ENCODE measurements at regions not wholly inside any gene's neighbourhood (a gene's known extent, or its start where the extent isn't known, plus 50 kb on each side); places are given as distances from the start of the nearest gene placed in this dataset.
"Not testable (repeated sequence)": the region's sequence is repeated elsewhere in the genome, so short reads cannot be mapped to it uniquely, and the experiment has no call there.

DNA sequence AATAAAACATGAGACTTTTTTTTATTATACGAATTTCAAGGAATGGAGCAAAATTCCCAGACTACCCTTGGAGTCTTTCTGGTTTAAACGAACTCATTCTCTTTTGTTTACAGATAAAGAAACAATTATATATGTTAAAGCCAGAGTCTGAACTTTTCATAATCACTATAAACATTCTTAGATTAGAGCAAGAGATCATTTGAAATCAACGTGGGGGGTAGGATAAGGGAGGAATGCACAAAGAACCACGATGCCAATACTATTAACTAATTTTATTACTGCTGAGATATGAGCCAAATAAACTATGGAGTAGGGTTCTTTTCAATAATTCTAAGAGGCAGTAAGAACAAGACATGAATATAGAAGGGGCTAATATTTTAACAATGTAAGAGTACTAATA is 148.0 kb upstream of the FREM1 start:
- ChIA-PET POLR2A (ENCODE audit: unreplicated experiment) (no interaction called here), CTCF (no interaction called here)
- TF ChIP-seq, protein P1, sequence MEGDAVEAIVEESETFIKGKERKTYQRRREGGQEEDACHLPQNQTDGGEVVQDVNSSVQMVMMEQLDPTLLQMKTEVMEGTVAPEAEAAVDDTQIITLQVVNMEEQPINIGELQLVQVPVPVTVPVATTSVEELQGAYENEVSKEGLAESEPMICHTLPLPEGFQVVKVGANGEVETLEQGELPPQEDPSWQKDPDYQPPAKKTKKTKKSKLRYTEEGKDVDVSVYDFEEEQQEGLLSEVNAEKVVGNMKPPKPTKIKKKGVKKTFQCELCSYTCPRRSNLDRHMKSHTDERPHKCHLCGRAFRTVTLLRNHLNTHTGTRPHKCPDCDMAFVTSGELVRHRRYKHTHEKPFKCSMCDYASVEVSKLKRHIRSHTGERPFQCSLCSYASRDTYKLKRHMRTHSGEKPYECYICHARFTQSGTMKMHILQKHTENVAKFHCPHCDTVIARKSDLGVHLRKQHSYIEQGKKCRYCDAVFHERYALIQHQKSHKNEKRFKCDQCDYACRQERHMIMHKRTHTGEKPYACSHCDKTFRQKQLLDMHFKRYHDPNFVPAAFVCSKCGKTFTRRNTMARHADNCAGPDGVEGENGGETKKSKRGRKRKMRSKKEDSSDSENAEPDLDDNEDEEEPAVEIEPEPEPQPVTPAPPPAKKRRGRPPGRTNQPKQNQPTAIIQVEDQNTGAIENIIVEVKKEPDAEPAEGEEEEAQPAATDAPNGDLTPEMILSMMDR (conservative IDR thresholded peaks at IDR 0.05; ENCODE audit: low read depth, low read length): no peak
- TF ChIP-seq EZH2 (IDR thresholded peaks at IDR 0.05; ENCODE audit: low read length, unreplicated experiment) (no peak), EZH2phosphoT487 (IDR thresholded peaks at IDR 0.05; ENCODE audit: borderline replicate concordance, low read length) (no peak)
- BruUV-seq (replicated peaks): no TSS peak
- no peaks in the 10 kb centered on the region for H4K20me1 ChIP-seq (ENCODE audit: low read length)
- no peaks in the 10 kb centered on the region for H3K36me3 ChIP-seq (ENCODE audit: low read depth, low read length)
- intact Hi-C loops (cut with micrococcal nuclease): no loop called here
- DNase-seq (no peak), ATAC-seq (no peak)
- no peaks in the 10 kb centered on the region for H3F3A ChIP-seq (ENCODE audit: low read length, unreplicated experiment)
- H3K27me3 ChIP-seq (ENCODE audit: low read length): 0 out of 2 replicates have a peak, but pooled peaks cover 12% of the 10 kb centered on the region
- no peaks in the 10 kb centered on the region for H3K79me2 ChIP-seq (ENCODE audit: low read length)
- no peaks in the 10 kb centered on the region for H3K9me3 ChIP-seq (ENCODE audit: low read length)
- H3K9me2 ChIP-seq (replicated peaks; ENCODE audit: low read length): no peaks in the 10 kb centered on the region
- no peak overlapping the region for H3K4me3 ChIP-seq (ENCODE audit: low read length)
- no peak overlapping the region for H2AFZ ChIP-seq (ENCODE audit: low read length)
- H3K9ac ChIP-seq (ENCODE audit: low read length): no peak overlapping the region
- no peak overlapping the region for H3K4me2 ChIP-seq (ENCODE audit: low read length)
- no peaks in the 10 kb centered on the region for H3K4me1 ChIP-seq (ENCODE audit: insufficient read depth, low read length)
- no peak overlapping the region for H3K27ac ChIP-seq (ENCODE audit: low read length)

DNA sequence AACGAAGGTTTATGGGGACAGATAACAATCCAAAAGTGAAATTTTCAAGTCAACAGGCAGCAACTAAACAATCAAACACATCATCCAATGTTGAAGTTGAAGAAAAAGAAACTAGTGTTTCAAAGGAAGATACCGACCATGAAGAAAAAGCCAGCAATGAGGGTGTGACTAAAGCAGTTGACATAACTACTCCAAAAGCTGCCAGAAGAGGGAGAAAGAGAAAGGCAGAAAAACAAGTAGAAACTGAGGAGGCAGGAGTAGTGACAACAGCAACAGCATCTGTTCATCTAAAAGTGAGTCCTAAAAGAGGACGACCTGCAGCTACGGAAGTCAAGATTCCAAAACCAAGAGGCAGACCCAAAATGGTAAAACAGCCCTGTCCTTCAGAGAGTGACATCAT is 145.1 kb upstream of the FREM1 start:
- H3F3A ChIP-seq (ENCODE audit: low read length, unreplicated experiment); DNase-seq; H3K9me3 ChIP-seq (ENCODE audit: low read length); POLR2A ChIA-PET (ENCODE audit: unreplicated experiment); H4K20me1 ChIP-seq (ENCODE audit: low read length); H3K4me2 ChIP-seq (ENCODE audit: low read length); H3K9ac ChIP-seq (ENCODE audit: low read length); H3K79me2 ChIP-seq (ENCODE audit: low read length); H3K9me2 ChIP-seq (replicated peaks; ENCODE audit: low read length); H2AFZ ChIP-seq (ENCODE audit: low read length); BruUV-seq (replicated peaks); ATAC-seq; H3K4me1 ChIP-seq (ENCODE audit: insufficient read depth, low read length); CTCF ChIA-PET; H3K36me3 ChIP-seq (ENCODE audit: low read depth, low read length); intact Hi-C loops (cut with micrococcal nuclease); H3K27ac ChIP-seq (ENCODE audit: low read length); H3K4me3 ChIP-seq (ENCODE audit: low read length): not testable (repeated sequence)
- 0 out of 2 replicates have a peak, but pooled peaks cover 10% of the 10 kb centered on the region for H3K27me3 ChIP-seq (ENCODE audit: low read length)

DNA sequence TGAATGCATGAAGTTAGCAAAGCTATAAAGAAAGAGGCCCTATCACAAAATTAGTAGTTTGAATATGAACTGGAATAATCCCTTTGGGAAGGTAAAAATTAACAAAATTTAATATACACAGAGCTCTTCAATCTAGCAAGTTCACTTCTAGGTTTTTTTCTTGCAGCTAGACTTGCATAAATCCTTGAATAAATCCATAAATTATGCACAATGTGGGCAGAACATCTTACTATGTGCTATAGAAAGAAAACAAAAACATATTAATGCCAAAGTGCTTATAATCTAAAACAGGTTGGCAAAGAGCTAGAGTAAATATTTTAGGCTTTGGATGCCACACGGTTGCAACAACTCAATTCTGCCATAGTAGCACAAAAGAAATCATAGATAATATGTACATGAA is 138.5 kb upstream of the FREM1 start:
- no peak for DNase-seq
- ATAC-seq: no peak
- ChIA-PET POLR2A (ENCODE audit: unreplicated experiment) (no interaction called here), CTCF (no interaction called here)
- Histone ChIP-seq H3K9me2 (replicated peaks; ENCODE audit: low read length) (no peaks in the 10 kb centered on the region), H3K79me2 (ENCODE audit: low read length) (no peaks in the 10 kb centered on the region), H4K20me1 (ENCODE audit: low read length) (no peaks in the 10 kb centered on the region), H3K4me1 (ENCODE audit: insufficient read depth, low read length) (no peaks in the 10 kb centered on the region), H3K27me3 (ENCODE audit: low read length) (0 out of 2 replicates have a peak, but pooled peaks cover 8% of the 10 kb centered on the region), H3K4me2 (ENCODE audit: low read length) (no peak overlapping the region), H2AFZ (ENCODE audit: low read length) (no peak overlapping the region), H3K9me3 (ENCODE audit: low read length) (no peaks in the 10 kb centered on the region), H3F3A (ENCODE audit: low read length, unreplicated experiment) (no peaks in the 10 kb centered on the region), H3K27ac (ENCODE audit: low read length) (no peak overlapping the region), H3K4me3 (ENCODE audit: low read length) (no peak overlapping the region), H3K9ac (ENCODE audit: low read length) (no peak overlapping the region), H3K36me3 (ENCODE audit: low read depth, low read length) (no peaks in the 10 kb centered on the region)
- intact Hi-C loops (cut with micrococcal nuclease): no loop called here
- BruUV-seq (replicated peaks): no TSS peak
- TF ChIP-seq, protein P1 (conservative IDR thresholded peaks at IDR 0.05; ENCODE audit: low read depth, low read length): no peak
- no peak for TF ChIP-seq EZH2phosphoT487 (IDR thresholded peaks at IDR 0.05; ENCODE audit: borderline replicate concordance, low read length)
- TF ChIP-seq EZH2 (IDR thresholded peaks at IDR 0.05; ENCODE audit: low read length, unreplicated experiment): no peak

All from PC-3 (cell line).